Rectal smooth muscle tissue (tissue), 1 donor: ENCODE measurements at regions not wholly inside any gene's neighbourhood (a gene's known extent, or its start where the extent isn't known, plus 50 kb on each side); places are given as distances from the start of the nearest gene placed in this dataset.
"Not testable (repeated sequence)": the region's sequence is repeated elsewhere in the genome, so short reads cannot be mapped to it uniquely, and the experiment has no call there.

Experiments used
- H3K27ac ChIP-seq: one replicate; pipeline ENCODE4 v1.7.0; 2013; ENCODE audit warnings: low read depth, low read length, inconsistent platforms
- H3K27me3 ChIP-seq: one replicate; pipeline ENCODE4 v1.7.0; 2013; ENCODE audit warnings: low read length; ENCODE audit not compliant: control insufficient read depth, insufficient read depth
- H3K36me3 ChIP-seq: one replicate; pipeline ENCODE4 v1.7.0; 2013; ENCODE audit warnings: low read length; ENCODE audit not compliant: control insufficient read depth, insufficient read depth
- H3K4me1 ChIP-seq: one replicate; pipeline ENCODE4 v1.7.0; 2013; ENCODE audit warnings: low read length; ENCODE audit not compliant: control insufficient read depth, insufficient read depth
- H3K4me3 ChIP-seq: one replicate; pipeline ENCODE4 v1.7.0; 2013; ENCODE audit warnings: low read length
- H3K9ac ChIP-seq: one replicate; pipeline ENCODE4 v1.7.0; 2013; ENCODE audit warnings: low read length

- no peak overlapping the region for H3K27ac ChIP-seq
- no peaks in the 10 kb centered on the region for H3K27me3 ChIP-seq
- H3K36me3 ChIP-seq: no peaks in the 10 kb centered on the region
Measured at GRCh38 chr13:48833412-48833811, 142.3 kb upstream of the FNDC3A start.

GRCh38 chr13:48835326-48835725, 140.4 kb upstream of the FNDC3A start:
- not testable (repeated sequence) for H3K9ac ChIP-seq, H3K4me3 ChIP-seq, H3K4me1 ChIP-seq, H3K27ac ChIP-seq, H3K27me3 ChIP-seq, H3K36me3 ChIP-seq

More at GRCh38 chr13:48833412-48833811, 142.3 kb upstream of the FNDC3A start:
- Histone ChIP-seq H3K9ac (no peak overlapping the region), H3K4me3 (no peak overlapping the region), H3K4me1 (no peaks in the 10 kb centered on the region)

- no peaks in the 10 kb centered on the region for H3K36me3 ChIP-seq
- H3K4me1 ChIP-seq: no peaks in the 10 kb centered on the region
- H3K9ac ChIP-seq: no peak overlapping the region
- H3K27me3 ChIP-seq: no peaks in the 10 kb centered on the region
- no peak overlapping the region for H3K27ac ChIP-seq
- H3K4me3 ChIP-seq: no peak overlapping the region
Measured at GRCh38 chr13:48838193-48838973, 137.3 kb upstream of the FNDC3A start.

GRCh38 chr13:48839171-48839570, 136.5 kb upstream of the FNDC3A start:
- Histone ChIP-seq H3K27me3 (no peaks in the 10 kb centered on the region), H3K36me3 (no peaks in the 10 kb centered on the region), H3K4me3 (no peak overlapping the region), H3K27ac (no peak overlapping the region), H3K9ac (no peak overlapping the region), H3K4me1 (no peaks in the 10 kb centered on the region)

DNA sequence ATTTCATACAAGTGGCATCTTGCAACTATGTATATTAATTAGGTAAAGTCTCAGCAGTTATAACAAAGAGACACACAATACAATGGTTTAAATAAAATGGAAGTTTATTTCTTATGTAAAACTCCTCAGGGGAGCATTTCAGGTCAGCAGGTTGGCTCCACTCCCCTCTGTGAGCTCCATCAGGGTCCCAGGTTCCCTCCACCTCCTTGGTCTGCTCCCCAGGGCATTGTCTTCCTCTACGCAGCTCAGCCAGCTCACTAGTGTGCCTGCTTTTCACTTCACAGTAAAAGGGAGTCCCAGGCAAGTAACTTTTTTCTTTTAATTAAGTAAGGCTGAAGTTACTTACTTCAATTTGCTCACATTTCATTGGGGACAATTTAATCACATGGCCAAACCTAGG, 135.3 kb upstream of the FNDC3A start:
- Histone ChIP-seq H3K36me3 (no peaks in the 10 kb centered on the region), H3K4me3 (no peak overlapping the region), H3K4me1 (no peaks in the 10 kb centered on the region), H3K27me3 (no peaks in the 10 kb centered on the region), H3K9ac (no peak overlapping the region), H3K27ac (no peak overlapping the region)

- Histone ChIP-seq H3K4me1 (no peaks in the 10 kb centered on the region), H3K9ac (no peak overlapping the region), H3K27me3 (no peaks in the 10 kb centered on the region), H3K4me3 (no peak overlapping the region), H3K27ac (no peak overlapping the region), H3K36me3 (no peaks in the 10 kb centered on the region)
Measured at GRCh38 chr13:48842316-48842715, 133.4 kb upstream of the FNDC3A start.

DNA sequence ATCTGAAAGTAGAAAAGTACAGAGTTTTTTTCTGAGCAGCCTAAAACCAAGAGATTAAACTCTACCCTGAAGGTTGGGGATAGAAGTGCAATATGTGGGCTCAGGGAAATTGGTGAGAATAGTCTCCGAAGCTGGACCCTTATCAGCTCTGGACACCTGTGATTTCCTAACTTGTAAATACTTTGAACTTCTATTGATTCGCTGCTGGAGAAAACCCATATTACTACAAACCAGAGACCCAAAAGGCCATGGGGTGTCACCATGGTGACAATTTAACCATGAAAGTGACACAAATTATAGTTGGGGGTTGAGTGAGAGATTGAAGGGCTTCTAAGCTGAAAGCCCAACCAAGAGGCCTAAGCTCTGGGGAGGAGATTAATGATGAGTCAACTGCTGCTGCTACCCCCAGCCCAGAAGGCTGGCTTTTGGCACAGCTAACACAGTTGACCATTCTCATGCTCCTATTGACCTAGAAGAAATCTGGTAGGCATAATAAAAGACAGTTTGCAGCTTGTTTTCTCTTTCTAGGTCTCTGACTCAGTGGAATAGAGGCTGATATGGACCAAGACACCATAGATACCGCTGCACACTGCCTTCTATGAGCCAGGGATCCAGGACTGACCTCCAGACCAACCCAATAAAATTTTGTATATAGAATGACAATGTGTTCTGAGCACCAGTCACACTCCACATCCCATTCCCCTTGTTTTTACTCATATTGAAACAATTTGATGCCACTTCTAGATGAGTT, 131.9 kb upstream of the FNDC3A start:
- Histone ChIP-seq H3K9ac (no peak overlapping the region), H3K4me1 (no peaks in the 10 kb centered on the region), H3K36me3 (no peaks in the 10 kb centered on the region), H3K27ac (no peak overlapping the region), H3K4me3 (no peak overlapping the region), H3K27me3 (no peaks in the 10 kb centered on the region)

DNA sequence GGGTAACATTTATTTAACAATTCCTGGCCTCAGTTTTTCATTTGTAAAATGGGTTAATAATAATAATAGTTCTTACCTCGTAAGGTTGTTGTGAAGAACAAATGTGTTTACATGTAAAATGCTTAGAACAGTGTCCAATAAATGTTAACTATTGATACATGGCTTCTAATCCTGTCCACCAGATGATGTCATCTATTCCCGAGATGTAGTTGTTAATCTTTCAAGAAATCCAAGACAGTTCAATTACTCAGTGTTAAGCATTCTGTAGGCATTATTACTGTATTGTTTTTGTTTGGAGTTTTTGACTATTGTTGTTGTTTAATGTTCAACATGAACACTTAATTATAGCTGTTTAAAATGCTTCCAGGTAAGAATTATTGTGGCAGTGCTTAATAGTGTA, 131.0 kb upstream of the FNDC3A start:
- Histone ChIP-seq H3K4me3 (no peak overlapping the region), H3K4me1 (no peaks in the 10 kb centered on the region), H3K27me3 (no peaks in the 10 kb centered on the region), H3K27ac (no peak overlapping the region), H3K36me3 (no peaks in the 10 kb centered on the region), H3K9ac (no peak overlapping the region)

- no peak overlapping the region for H3K27ac ChIP-seq
- no peaks in the 10 kb centered on the region for H3K27me3 ChIP-seq
- no peaks in the 10 kb centered on the region for H3K36me3 ChIP-seq
- no peak overlapping the region for H3K9ac ChIP-seq
- no peaks in the 10 kb centered on the region for H3K4me1 ChIP-seq
- no peak overlapping the region for H3K4me3 ChIP-seq
Measured at GRCh38 chr13:48849515-48849914, 126.2 kb upstream of the FNDC3A start.

- Histone ChIP-seq H3K27ac (no peak overlapping the region), H3K4me3 (no peak overlapping the region), H3K27me3 (no peaks in the 10 kb centered on the region), H3K36me3 (no peaks in the 10 kb centered on the region), H3K9ac (no peak overlapping the region), H3K4me1 (no peaks in the 10 kb centered on the region)
Measured at GRCh38 chr13:48851707-48852106, 124.0 kb upstream of the FNDC3A start.

- no peak overlapping the region for H3K9ac ChIP-seq
- H3K4me1 ChIP-seq: no peaks in the 10 kb centered on the region
- H3K27me3 ChIP-seq: no peaks in the 10 kb centered on the region
- no peak overlapping the region for H3K27ac ChIP-seq
- no peaks in the 10 kb centered on the region for H3K36me3 ChIP-seq
- H3K4me3 ChIP-seq: no peak overlapping the region
Measured at GRCh38 chr13:48852911-48853727, 122.6 kb upstream of the FNDC3A start.

DNA sequence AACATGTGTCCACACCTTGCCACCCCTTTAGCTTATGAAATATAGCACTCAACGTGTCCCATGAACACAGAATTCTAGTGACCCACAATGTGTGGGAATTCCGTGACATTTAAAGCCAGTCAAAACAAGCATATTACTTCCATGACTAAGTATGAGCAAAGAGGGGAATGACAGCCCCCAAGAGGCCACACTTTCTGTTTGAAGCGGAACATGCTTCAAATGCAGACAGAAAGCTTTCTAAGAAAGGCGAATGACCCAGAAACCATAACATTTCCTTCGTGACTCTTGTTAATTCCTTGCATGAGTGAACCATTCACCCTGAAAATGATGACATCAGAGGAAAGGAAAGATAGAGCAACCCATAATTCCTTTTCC, 122.0 kb upstream of the FNDC3A start:
- no peaks in the 10 kb centered on the region for H3K27me3 ChIP-seq
- H3K4me3 ChIP-seq: no peak overlapping the region
- H3K4me1 ChIP-seq: no peaks in the 10 kb centered on the region
- H3K36me3 ChIP-seq: no peaks in the 10 kb centered on the region
- no peak overlapping the region for H3K27ac ChIP-seq
- no peak overlapping the region for H3K9ac ChIP-seq
